ENCODE measurements at regions not wholly inside any gene's neighbourhood (a gene's known extent, or its start where the extent isn't known, plus 50 kb on each side); places are given as distances from the start of the nearest gene placed in this dataset.

DNA sequence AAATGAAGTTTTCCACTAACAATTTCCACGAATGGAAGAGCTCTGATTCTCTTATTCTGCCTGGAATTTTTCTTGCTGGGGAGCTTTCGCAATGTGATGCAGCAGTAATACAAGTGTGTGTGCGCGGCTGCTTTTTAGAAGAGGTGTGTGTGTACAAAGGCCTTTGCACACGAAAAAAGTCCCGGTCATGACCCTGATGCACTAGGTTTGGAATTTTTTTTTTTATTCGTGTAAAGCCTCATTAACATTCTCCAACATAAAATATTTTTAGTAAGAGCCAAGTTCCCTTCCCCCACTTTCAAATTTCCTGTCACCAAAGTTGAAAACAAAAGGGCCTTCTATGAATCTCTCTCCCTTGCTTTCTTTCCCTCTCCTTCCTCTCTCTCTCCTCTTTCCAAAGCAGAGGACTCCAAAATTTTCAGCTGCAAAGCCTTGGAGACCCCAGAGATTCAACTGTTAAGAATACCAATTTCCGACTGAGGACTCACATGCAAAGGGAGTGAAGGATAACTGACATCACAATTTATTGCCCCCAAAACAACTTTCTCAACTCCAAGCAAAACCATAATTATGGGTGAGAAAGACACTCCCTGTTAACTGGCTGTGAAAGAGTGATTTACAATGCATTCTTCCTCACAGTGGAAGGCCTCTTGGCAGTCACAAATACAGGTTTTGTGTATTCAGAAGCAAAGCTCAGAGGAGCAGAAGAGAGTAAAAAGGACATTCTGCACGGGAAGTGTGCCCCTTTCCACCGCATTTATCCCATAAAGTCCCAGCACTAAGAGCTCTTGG, 421.2 kb upstream of the JARID2 start:
- in situ Hi-C loops (cut with HindIII; ENCODE audit: low pct_unique_long_range_greater_than_20kb, low sequenced_read_pairs) = no loop called here
- no peak for DNase-seq (ENCODE audit: low read depth)

DNA sequence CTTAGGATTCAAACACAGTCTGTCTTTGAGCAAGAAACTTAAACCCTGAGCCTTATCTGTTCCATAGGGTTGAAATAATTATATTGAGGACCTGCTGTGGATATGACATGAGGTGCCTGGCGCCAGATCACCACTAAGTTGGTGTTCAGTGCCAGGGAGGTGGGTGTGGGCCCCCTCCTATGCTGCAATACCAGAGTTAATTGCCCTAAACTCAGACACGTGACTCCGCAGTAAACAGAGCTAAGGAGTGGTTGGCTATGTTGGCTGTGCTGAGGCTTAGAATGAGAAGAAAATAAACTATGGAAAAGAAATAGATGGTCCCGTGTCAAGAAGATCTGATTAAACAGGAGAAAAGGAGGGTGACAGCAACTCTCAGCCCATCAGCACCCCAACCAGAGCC, 419.4 kb upstream of the JARID2 start:
- no peak for DNase-seq (ENCODE audit: low read depth)
- in situ Hi-C loops (cut with HindIII; ENCODE audit: low pct_unique_long_range_greater_than_20kb, low sequenced_read_pairs) = no loop called here

DNA sequence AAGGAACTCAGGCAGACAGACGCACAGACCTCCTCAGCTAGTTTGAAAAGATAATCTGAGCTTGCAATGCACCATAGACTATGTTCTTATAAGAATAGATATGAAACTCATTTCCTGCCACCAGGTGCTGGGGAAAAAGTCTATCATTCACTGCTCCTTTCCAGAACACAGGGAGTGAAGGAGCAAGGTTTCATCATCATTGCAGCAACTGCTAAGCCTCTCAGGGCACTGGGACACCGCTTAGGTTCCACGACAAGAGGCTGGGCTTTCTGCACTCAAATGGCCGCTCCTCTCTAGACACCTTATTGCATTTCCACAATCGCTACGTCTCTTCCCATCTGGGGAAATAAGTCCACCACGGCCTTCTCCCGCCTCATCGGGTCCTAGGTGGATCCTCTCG, 418.5 kb upstream of the JARID2 start:
- no peak for DNase-seq (ENCODE audit: low read depth)
- in situ Hi-C loops (cut with HindIII; ENCODE audit: low pct_unique_long_range_greater_than_20kb, low sequenced_read_pairs) = no loop called here

DNA sequence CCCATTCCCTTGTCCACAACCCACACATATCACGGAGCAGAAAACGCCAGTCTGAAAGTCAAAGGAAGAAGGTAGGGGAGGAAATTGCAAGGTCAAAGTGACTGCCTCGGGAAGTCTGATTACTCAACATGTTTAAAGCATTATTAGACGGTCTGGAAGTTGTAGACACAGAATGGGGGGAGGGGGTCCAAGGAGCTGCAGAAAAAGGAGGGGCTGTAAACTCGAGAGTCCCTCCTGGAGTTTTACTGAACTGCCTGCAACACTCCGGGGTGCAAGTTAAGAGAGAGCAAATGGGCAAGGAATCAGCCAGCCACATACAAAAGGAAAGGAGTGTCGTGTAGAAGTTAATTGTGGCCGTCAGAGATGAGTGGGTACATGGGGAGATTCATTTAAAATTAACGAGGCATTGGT, 417.7 kb upstream of the JARID2 start:
- no peak for DNase-seq (ENCODE audit: low read depth)
- in situ Hi-C loops (cut with HindIII; ENCODE audit: low pct_unique_long_range_greater_than_20kb, low sequenced_read_pairs) = no loop called here

DNA sequence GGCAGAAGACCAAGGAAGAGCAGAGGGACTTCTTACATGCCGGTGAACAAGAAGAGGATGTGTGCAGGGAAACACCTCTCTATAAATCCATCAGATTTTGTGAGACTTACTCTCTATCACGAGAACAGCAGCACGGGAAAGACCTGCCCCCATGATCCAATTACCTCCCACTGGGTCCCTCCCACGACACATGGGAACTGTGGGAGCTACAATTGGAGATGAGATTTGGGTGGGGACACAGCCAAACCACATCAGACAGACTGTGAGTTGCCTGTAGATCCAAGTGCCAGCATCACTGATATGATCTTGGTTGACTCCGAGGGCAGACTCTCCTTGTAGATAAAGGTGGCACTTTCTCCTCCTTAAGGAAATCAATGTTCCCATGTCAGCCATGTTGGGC, 414.8 kb upstream of the JARID2 start:
- DNase-seq (ENCODE audit: low read depth) = no peak
- in situ Hi-C loops (cut with HindIII; ENCODE audit: low pct_unique_long_range_greater_than_20kb, low sequenced_read_pairs) = no loop called here

DNA sequence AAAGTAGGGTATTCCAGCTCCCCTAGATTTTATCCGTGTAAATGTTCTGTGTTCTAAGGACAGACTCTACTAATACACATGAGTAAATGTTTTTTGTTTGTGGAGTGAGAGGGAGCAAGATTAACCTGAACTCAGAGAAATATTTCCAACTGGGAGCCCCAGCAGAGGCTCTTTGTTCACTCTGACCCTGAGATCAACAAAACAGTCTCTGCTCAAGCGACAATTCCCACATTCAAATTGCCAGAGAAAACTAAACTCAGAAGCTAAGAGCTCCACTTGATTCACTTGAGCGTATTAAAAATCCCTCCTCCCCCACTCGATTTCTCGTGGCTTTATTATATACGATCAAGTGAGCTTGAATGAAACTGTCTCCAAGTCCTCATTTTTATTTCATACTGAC, 413.9 kb upstream of the JARID2 start:
- DNase-seq (ENCODE audit: low read depth) = no peak
- in situ Hi-C loops (cut with HindIII; ENCODE audit: low pct_unique_long_range_greater_than_20kb, low sequenced_read_pairs) = no loop called here

DNA sequence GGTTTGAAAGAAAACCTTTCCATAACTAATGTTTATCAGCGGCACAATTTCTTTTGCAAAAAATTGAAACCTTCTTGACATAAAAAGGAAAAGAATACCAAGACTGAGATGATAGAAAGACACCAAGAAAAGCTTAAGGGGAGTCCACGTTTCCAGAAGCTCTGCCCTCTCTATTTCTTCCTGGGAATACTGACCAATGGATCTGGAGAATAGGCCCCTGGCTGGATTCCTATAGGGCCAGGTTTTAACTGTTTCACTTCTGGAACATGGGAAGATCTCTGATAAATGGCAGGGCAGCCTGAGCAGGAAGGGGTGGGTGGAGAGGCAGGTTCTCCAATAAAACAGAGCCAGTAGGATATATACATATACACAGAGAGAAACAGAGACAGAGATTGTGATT, 413.4 kb upstream of the JARID2 start:
- DNase-seq (ENCODE audit: low read depth) = no peak
- in situ Hi-C loops (cut with HindIII; ENCODE audit: low pct_unique_long_range_greater_than_20kb, low sequenced_read_pairs) = no loop called here

DNA sequence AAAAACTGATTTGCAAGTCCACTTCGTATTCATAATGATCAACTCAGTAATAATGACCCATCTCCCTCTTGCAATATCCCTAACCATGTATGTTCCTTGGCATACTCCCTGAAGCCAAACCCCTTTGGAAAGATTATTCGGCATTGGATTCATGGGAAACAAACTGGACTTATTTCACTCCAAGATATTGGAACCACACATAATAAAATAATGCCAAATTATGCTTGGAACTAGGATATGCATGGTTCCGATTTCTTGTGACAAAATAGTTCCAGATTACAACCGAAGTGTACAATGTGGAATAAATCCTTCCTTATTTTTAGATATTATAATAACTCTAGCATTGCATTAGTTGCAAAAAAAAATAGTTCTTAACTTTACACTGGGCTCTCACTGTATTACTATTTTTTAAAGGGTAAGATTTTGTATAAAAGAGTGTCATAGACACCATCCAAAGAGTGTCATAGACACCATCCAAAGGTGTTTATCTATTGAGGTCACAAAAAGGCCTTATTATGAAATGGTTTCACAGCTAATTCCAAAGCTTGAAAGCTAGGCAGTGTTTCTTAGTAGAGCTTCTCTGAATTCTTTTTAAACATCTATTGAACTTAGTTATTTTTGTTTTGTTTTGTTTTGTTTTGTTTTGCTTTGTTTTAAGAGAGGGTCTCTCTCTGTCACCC, 410.9 kb upstream of the JARID2 start:
- in situ Hi-C loops (cut with HindIII; ENCODE audit: low pct_unique_long_range_greater_than_20kb, low sequenced_read_pairs) = no loop called here
- no peak for DNase-seq (ENCODE audit: low read depth)

DNA sequence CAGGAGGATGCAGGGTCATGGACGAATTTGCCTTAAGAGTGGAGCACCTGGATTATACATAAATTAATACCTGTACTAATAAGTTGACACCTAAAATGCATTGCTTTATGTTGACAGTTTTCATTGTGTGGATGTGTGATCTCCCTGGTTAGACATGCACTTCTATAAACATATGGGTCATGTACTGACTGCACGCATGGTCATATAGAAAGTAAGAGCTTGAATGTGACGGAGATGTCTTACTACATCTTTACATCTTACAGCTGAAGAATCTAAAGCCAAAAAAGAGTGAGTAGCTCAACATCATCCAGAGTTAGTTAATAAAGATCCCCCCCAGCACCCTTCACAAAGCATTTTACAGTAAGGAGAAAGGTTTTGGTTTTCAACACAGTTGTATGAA, 408.4 kb upstream of the JARID2 start:
- in situ Hi-C loops (cut with HindIII; ENCODE audit: low pct_unique_long_range_greater_than_20kb, low sequenced_read_pairs) = no loop called here
- no peak for DNase-seq (ENCODE audit: low read depth)

DNA sequence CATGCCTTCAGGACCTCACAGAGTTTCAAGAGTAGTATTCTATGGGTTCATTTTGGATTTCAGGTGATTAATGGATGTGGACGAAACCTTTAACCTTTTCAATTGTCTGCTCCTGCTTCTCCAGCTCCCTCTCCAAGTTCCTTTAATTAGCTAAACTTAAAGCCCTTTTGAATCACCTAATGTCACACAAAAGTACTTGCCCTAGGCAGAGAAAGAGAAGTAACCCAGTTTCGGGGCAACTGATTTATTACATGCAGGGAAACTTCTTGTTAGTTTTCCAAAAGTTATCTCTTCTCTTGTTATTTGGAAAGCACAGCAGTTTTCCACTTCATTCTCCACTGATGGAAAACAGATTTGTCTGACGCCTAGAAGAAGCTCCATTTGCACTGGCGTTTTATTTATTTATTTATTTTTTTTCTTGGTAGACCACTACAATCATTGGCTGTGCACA, 407.7 kb upstream of the JARID2 start:
- no peak for DNase-seq (ENCODE audit: low read depth)
- in situ Hi-C loops (cut with HindIII; ENCODE audit: low pct_unique_long_range_greater_than_20kb, low sequenced_read_pairs) = no loop called here

DNA sequence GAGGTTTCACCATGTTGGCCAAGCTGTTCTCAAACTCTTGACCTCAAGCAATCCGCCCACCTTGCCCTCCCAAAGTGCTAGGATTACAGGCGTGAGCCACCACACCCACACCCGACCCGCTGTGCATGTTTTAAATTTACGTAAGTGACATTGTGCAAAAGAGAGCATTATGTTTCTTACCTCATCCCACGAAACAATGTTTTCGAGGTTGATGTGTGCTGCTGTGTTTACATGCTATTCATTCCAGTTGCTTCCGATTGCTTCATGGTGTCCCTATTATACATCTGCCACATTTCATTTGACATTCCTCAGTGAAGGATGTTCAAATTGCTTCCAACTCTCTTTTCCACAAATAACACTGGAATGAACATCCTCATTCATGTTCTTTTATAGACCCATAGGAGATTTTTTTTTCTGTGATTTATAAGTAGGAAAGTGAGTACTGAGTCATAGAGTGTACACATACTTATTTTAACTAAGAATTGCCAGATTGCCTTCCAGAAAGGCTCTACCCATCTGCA, 403.9 kb upstream of the JARID2 start:
- DNase-seq (ENCODE audit: low read depth) = no peak
- in situ Hi-C loops (cut with HindIII; ENCODE audit: low pct_unique_long_range_greater_than_20kb, low sequenced_read_pairs) = no loop called here

DNA sequence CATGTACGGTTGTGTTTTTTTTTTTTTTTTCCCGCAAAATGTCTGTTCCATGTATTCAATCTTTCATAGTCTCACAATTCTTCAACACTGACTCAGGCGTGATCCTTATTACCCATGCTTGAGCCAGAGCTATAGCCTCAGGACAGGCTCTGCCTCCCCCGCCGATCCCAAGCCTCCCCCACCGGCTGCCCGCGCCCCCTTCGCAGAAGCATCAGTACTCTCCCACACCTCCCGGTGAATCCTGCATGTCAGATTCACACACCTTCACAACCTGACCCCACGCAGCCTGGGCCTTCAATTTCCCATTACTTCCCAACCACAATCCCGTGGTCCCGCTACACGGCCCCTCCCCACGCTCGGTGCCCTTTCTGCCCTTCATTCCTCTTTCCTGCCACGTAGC, 401.5 kb upstream of the JARID2 start:
- no peak for DNase-seq (ENCODE audit: low read depth)
- in situ Hi-C loops (cut with HindIII; ENCODE audit: low pct_unique_long_range_greater_than_20kb, low sequenced_read_pairs) = no loop called here

DNA sequence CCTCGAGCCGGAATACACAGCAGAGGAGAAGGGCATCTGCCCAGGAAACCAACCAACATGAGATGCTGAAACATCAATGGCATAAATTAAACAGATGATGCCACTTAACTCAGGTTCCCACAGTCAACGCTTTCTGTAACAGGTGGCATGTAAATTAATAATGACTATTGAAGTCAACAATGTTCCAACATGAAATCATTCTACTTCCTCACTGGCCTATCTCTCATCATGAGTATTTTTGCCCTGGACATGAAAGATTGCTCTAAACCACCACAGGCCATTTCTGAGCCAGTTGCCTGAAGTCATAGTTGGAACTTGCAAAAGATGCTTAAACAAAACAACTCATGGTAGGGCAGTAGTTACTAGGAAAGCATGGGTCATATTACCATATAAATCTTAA, 397.9 kb upstream of the JARID2 start:
- in situ Hi-C loops (cut with HindIII; ENCODE audit: low pct_unique_long_range_greater_than_20kb, low sequenced_read_pairs) = no loop called here
- DNase-seq (ENCODE audit: low read depth) = no peak

DNA sequence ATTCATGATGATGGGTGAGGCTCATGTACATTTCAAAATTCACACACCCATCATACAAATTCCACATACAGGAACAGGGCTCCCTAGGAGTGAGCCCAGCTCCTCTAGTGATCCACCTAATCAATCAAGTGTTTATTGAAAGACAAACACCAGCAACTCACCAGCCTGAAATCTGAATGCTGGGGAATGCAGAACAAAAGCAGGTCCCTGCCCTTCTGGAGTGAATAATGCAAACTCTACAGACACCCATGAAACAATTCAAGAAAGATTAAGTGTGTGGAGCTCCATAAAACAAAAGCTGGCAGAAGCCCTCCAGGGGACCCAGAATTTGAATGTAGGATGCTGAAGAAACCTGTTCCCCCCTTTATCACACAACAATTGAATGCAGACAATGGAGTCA, 396.7 kb upstream of the JARID2 start:
- no peak for DNase-seq (ENCODE audit: low read depth)
- in situ Hi-C loops (cut with HindIII; ENCODE audit: low pct_unique_long_range_greater_than_20kb, low sequenced_read_pairs) = no loop called here

DNA sequence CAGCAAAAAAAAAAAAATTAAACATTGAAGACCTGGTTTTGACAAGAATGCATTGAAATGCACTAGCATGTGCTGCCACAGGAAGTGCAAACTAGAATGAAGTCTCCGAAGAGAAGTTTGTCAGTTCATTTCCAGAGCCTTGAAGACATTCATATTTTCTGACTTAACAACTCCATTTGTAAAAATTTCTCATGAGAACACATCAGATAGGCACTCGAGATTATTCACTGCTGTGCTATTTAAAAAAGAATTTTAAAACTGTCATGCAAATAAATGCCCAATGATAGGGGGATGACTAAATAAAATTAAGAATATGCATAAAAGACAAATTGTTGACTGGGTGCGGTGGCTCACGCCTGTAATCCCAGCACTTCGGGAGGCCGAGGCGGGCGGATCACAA, 394.6 kb upstream of the JARID2 start:
- DNase-seq (ENCODE audit: low read depth) = no peak
- in situ Hi-C loops (cut with HindIII; ENCODE audit: low pct_unique_long_range_greater_than_20kb, low sequenced_read_pairs) = no loop called here

DNA sequence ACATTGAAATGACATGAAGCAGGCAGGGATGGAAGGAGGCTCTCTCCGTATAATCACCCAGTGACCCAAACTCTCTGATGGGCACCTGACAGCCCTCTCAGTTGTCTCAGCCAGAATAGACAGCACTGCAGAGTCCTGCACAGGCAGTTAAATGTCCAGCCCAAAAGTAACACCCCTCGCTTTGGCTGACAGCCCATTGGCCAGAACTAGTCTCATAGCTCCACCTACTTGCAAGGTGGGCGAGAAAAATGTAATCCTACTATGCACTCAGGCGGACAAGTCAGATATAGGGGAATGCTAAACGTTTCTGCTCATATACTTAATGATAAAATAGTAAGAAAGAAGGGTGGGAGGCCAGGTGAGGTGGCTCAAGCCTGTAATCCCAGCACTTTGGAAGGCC, 393.5 kb upstream of the JARID2 start:
- DNase-seq (ENCODE audit: low read depth) = no peak
- in situ Hi-C loops (cut with HindIII; ENCODE audit: low pct_unique_long_range_greater_than_20kb, low sequenced_read_pairs) = no loop called here

DNA sequence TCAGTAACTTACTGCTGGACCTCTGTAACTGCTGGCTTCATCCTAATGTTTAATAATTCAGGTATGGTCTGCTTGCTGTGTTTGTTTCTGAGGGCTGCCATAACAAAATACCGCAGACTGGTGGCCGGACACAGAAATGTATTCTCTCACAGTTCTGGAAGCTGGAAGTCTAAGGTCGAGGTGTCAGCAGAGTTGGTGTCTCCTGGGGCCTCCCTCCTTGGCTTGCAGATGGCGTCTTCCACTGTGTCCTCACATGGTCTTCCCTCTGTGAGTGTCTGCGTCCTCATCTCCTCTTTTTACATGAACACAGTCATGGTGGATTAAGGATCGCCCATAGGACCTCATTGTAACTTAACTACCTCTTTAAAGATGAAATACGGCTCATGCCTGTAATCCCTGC, 389.7 kb upstream of the JARID2 start:
- DNase-seq (ENCODE audit: low read depth) = no peak
- in situ Hi-C loops (cut with HindIII; ENCODE audit: low pct_unique_long_range_greater_than_20kb, low sequenced_read_pairs) = no loop called here

DNA sequence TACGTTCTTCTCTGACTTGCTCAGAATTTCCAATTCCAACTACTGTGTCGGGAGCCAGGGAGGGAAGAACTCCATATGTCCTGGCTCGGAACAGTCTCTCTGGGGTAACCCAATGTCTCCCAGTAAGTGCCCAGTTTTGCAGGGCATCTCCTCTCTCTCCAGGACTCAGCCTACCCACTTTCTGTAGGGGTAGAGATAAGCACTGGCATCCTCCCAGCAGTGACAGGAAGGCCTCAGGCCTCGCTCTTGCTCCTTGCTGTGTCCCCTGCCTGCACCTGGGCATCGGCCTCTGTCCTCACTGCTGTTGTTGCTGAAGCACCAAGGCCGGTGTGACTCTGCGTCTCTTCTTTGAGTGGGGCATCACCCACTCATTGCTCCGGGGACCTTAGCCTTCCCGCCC, 388.9 kb upstream of the JARID2 start:
- in situ Hi-C loops (cut with HindIII; ENCODE audit: low pct_unique_long_range_greater_than_20kb, low sequenced_read_pairs) = no loop called here

DNA sequence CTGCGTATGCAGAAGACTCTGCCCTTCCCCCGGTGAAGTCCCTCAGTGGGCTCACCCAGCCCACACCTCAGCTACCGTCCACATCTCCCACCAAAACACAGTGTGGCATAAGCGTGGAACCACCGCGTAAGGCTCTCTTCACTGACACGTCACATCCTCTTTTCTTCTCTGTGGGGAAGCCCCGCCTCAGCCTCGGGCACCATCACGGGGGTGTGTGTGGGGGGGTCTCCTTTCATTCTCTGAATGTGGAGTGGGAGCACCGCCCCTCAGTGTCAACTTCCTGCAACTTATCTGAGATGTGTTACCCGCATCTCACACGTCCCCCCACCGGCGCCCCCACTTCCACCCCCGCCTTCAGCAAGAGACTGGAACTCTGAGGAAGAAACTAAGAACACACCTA, 388.4 kb upstream of the JARID2 start:
- DNase-seq (ENCODE audit: low read depth) = no peak
- in situ Hi-C loops (cut with HindIII; ENCODE audit: low pct_unique_long_range_greater_than_20kb, low sequenced_read_pairs) = no loop called here

More for the DNA sequence above, 388.9 kb upstream of the JARID2 start:
- no peak for DNase-seq (ENCODE audit: low read depth)

DNA sequence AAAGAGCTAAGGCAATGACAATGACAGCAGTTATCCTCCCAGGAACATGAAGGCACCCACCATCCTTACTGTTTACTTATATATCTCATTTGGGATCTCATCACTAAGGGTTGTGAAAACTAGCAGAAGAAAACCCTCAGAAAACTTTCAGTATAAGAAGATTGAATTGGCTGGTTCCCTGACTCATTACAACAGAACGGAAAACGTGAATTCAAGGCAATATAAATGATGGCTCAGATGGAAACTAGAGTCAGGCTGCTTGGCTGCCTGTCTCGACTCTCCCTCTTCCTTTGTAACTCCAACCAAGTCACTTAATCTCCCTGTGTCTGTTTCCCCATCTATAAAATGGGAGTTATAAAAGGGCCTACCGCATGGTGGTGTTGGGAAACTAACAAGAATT, 387.1 kb upstream of the JARID2 start:
- no peak for DNase-seq (ENCODE audit: low read depth)
- in situ Hi-C loops (cut with HindIII; ENCODE audit: low pct_unique_long_range_greater_than_20kb, low sequenced_read_pairs) = no loop called here

All from Caki2 (cell line).